ENCODE measurements at regions not wholly inside any gene's neighbourhood (a gene's known extent, or its start where the extent isn't known, plus 50 kb on each side); places are given as distances from the start of the nearest gene placed in this dataset.

DNA sequence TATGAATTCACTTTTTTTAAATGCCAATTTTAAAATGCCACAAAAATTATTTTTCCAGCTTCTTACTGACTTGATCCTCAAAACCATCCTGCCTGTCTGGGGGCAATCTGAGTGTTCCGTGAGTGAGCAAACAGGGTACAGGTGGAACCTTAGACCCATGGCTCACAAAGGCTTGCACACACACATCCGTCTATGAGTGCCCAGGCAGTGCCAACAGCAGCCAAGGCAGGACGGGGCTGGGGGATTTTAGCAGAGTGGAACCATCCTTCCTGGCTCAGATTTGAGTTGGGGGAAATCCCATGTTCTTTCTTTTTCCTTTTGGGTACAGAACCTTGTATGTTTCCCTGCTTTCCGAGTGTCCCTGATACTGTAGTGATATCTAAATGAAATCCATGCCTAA lies 377.7 kb upstream of the MGMT start:
- DNase-seq = no peak
- Histone ChIP-seq H3K4me2 (ENCODE audit: low read depth, low read length, poor library complexity, severe bottlenecking) (no peak overlapping the region), H3K4me1 (ENCODE audit: low read length) (no peaks in the 10 kb centered on the region), H3K79me2 (ENCODE audit: low read length) (no peaks in the 10 kb centered on the region), H3K9ac (ENCODE audit: low read length) (no peak overlapping the region), H3K9me3 (ENCODE audit: low read length) (no peaks in the 10 kb centered on the region), H3K4me3 (ENCODE audit: low read length) (no peak overlapping the region), H3K27ac (ENCODE audit: low read length) (no peak overlapping the region), H3K27me3 (ENCODE audit: low read length) (no peaks in the 10 kb centered on the region), H4K20me1 (ENCODE audit: insufficient read depth, low read depth, low read length) (no peaks in the 10 kb centered on the region), H3K9me2 (replicated peaks; ENCODE audit: insufficient read depth, low read length) (no peaks in the 10 kb centered on the region), H2AFZ (ENCODE audit: low read length) (no peak overlapping the region), H3K36me3 (ENCODE audit: insufficient read depth, low read length) (no peaks in the 10 kb centered on the region)

DNA sequence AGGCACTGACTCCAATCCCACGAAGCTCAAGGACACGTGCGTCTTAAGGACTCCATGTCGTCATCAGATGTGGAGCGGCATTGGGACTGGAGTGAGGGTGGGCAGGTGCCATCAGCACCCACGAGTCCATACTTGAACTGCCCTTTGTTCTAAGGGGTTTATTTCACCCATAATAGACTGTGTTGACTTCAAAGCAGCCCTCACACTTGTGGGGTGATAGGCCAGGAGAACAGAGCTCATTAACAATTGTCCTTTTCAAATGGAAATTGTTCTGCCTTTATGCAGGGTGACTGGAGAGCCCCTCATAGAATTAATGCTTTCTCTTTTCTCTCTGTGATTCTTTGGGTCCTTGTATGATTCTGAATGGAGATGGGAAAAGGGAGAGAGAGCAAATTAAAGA lies 376.9 kb upstream of the MGMT start:
- H2AFZ ChIP-seq (ENCODE audit: low read length) = no peak overlapping the region
- no peaks in the 10 kb centered on the region for H3K36me3 ChIP-seq (ENCODE audit: insufficient read depth, low read length)
- no peaks in the 10 kb centered on the region for H3K79me2 ChIP-seq (ENCODE audit: low read length)
- no peak overlapping the region for H3K4me3 ChIP-seq (ENCODE audit: low read length)
- no peak for DNase-seq
- no peaks in the 10 kb centered on the region for H3K9me2 ChIP-seq (replicated peaks; ENCODE audit: insufficient read depth, low read length)
- H4K20me1 ChIP-seq (ENCODE audit: insufficient read depth, low read depth, low read length) = no peaks in the 10 kb centered on the region
- H3K9me3 ChIP-seq (ENCODE audit: low read length) = no peaks in the 10 kb centered on the region
- H3K27ac ChIP-seq (ENCODE audit: low read length) = no peak overlapping the region
- H3K4me1 ChIP-seq (ENCODE audit: low read length) = no peaks in the 10 kb centered on the region
- no peaks in the 10 kb centered on the region for H3K27me3 ChIP-seq (ENCODE audit: low read length)
- no peak overlapping the region for H3K4me2 ChIP-seq (ENCODE audit: low read depth, low read length, poor library complexity, severe bottlenecking)
- no peak overlapping the region for H3K9ac ChIP-seq (ENCODE audit: low read length)

DNA sequence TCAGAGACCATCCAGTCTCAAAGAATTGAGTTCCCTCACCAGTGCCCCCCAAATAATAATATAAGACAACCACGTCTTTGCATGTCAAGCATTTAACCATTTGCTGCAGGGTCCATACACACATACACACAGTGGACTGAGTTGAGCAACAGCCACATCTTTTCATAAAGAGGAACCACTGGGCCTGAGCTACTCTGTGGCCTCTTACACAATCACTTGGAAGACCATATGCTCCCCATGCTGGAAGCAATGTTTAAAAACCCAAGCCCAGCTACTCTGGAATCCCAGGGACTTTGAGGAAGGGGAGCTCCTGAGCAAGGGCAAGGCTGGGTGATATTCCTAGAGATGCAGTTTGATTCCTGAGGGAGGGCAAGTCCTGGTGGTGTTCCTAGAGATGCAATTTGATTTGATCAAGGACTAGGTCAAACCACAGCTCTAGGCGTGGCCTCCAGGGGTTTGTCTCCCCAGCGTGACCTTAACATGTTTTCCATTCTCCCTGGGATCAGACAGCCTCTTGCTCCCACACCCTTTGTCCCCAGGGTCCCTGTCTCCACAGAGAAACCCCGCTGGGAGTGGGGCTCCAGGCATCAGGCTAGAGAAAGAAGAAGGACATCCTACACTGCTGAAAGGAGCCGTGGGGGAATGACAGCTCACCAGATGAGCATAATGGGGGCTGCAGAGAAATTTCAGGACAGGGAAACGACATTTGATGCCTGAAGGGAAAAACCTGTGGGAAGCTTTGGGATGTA lies 376.2 kb upstream of the MGMT start:
- Histone ChIP-seq H2AFZ (ENCODE audit: low read length) (no peak overlapping the region), H3K9ac (ENCODE audit: low read length) (no peak overlapping the region), H3K79me2 (ENCODE audit: low read length) (no peaks in the 10 kb centered on the region), H3K9me2 (replicated peaks; ENCODE audit: insufficient read depth, low read length) (no peaks in the 10 kb centered on the region), H3K4me3 (ENCODE audit: low read length) (no peak overlapping the region), H3K4me1 (ENCODE audit: low read length) (no peaks in the 10 kb centered on the region), H3K27ac (ENCODE audit: low read length) (no peak overlapping the region), H3K27me3 (ENCODE audit: low read length) (no peaks in the 10 kb centered on the region), H3K9me3 (ENCODE audit: low read length) (no peaks in the 10 kb centered on the region), H3K4me2 (ENCODE audit: low read depth, low read length, poor library complexity, severe bottlenecking) (no peak overlapping the region), H4K20me1 (ENCODE audit: insufficient read depth, low read depth, low read length) (no peaks in the 10 kb centered on the region), H3K36me3 (ENCODE audit: insufficient read depth, low read length) (no peaks in the 10 kb centered on the region)
- DNase-seq = no peak

DNA sequence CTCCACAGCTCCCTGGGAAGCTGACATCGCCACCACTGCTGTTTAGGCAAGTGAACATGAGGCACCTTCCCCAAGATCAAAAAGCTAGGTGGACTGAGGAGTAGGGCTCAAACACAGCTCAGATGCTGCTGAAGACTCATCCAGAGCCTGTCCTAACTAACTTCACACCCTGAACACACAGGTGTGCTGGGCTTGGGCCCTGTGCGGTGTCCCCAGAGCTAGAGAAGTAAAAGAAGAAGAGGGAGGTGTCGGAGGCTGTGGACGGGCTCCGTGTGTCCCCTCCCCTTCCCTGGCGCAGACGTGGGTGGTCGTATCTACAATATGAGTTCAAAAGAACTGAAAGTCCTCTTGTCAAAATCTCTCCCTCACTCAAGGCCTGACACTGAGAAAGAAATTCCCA lies 373.4 kb upstream of the MGMT start:
- H2AFZ ChIP-seq (ENCODE audit: low read length) = no peak overlapping the region
- no peak overlapping the region for H3K27ac ChIP-seq (ENCODE audit: low read length)
- no peak for DNase-seq
- no peak overlapping the region for H3K4me3 ChIP-seq (ENCODE audit: low read length)
- H3K9ac ChIP-seq (ENCODE audit: low read length) = no peak overlapping the region
- no peaks in the 10 kb centered on the region for H3K9me3 ChIP-seq (ENCODE audit: low read length)
- H3K4me2 ChIP-seq (ENCODE audit: low read depth, low read length, poor library complexity, severe bottlenecking) = no peak overlapping the region
- no peaks in the 10 kb centered on the region for H4K20me1 ChIP-seq (ENCODE audit: insufficient read depth, low read depth, low read length)
- no peaks in the 10 kb centered on the region for H3K9me2 ChIP-seq (replicated peaks; ENCODE audit: insufficient read depth, low read length)
- H3K79me2 ChIP-seq (ENCODE audit: low read length) = no peaks in the 10 kb centered on the region
- H3K36me3 ChIP-seq (ENCODE audit: insufficient read depth, low read length) = no peaks in the 10 kb centered on the region
- H3K27me3 ChIP-seq (ENCODE audit: low read length) = no peaks in the 10 kb centered on the region
- no peaks in the 10 kb centered on the region for H3K4me1 ChIP-seq (ENCODE audit: low read length)

DNA sequence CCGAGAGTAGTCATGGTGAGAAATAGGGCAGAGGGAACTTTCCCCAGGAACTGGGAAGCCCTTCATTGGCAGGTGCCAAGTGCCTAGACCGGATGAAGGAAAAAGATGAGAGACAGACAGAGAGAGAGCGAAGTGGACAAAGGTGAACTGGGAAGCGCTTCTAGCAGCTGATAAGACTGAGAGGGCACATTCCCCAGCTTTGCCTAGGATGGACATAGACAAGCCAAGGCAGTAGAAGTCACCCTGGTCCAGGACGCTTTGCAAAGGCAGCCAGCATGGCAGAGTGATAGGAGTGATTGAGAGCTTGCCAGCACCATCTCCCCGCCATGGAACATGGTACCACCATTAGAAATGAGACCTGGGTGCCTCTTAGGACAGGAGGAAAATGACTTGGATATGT lies 372.8 kb upstream of the MGMT start:
- Histone ChIP-seq H3K4me1 (ENCODE audit: low read length) (no peaks in the 10 kb centered on the region), H4K20me1 (ENCODE audit: insufficient read depth, low read depth, low read length) (no peaks in the 10 kb centered on the region), H3K79me2 (ENCODE audit: low read length) (no peaks in the 10 kb centered on the region), H3K9ac (ENCODE audit: low read length) (no peak overlapping the region), H3K9me3 (ENCODE audit: low read length) (no peaks in the 10 kb centered on the region), H3K36me3 (ENCODE audit: insufficient read depth, low read length) (no peaks in the 10 kb centered on the region), H2AFZ (ENCODE audit: low read length) (no peak overlapping the region), H3K9me2 (replicated peaks; ENCODE audit: insufficient read depth, low read length) (no peaks in the 10 kb centered on the region), H3K4me2 (ENCODE audit: low read depth, low read length, poor library complexity, severe bottlenecking) (no peak overlapping the region), H3K27ac (ENCODE audit: low read length) (no peak overlapping the region), H3K4me3 (ENCODE audit: low read length) (no peak overlapping the region), H3K27me3 (ENCODE audit: low read length) (no peaks in the 10 kb centered on the region)
- no peak for DNase-seq

DNA sequence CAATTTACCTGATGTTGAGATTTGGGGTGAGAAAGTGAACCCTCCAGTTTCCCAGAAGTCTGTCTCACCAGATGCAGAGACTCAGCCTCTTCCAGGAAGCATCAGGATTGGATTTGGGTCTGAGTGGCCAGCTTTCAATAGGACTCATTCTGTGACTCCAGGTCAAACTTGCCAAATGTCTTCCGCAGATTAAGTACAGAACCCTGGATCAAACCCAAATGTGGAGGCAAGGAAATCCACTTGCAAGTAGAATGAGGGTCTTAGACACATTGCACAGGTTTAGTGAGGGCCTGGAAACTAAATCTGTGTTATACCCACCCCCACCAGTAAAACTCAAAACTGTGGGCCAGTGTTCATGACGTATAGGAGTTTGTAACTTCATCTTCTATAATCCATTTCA lies 372.2 kb upstream of the MGMT start:
- no peaks in the 10 kb centered on the region for H3K9me3 ChIP-seq (ENCODE audit: low read length)
- no peak overlapping the region for H3K27ac ChIP-seq (ENCODE audit: low read length)
- H3K36me3 ChIP-seq (ENCODE audit: insufficient read depth, low read length) = no peaks in the 10 kb centered on the region
- H2AFZ ChIP-seq (ENCODE audit: low read length) = no peak overlapping the region
- H3K4me2 ChIP-seq (ENCODE audit: low read depth, low read length, poor library complexity, severe bottlenecking) = no peak overlapping the region
- H3K4me3 ChIP-seq (ENCODE audit: low read length) = no peak overlapping the region
- no peaks in the 10 kb centered on the region for H3K27me3 ChIP-seq (ENCODE audit: low read length)
- DNase-seq = no peak
- no peaks in the 10 kb centered on the region for H4K20me1 ChIP-seq (ENCODE audit: insufficient read depth, low read depth, low read length)
- H3K9me2 ChIP-seq (replicated peaks; ENCODE audit: insufficient read depth, low read length) = no peaks in the 10 kb centered on the region
- no peaks in the 10 kb centered on the region for H3K4me1 ChIP-seq (ENCODE audit: low read length)
- no peaks in the 10 kb centered on the region for H3K79me2 ChIP-seq (ENCODE audit: low read length)
- H3K9ac ChIP-seq (ENCODE audit: low read length) = no peak overlapping the region

DNA sequence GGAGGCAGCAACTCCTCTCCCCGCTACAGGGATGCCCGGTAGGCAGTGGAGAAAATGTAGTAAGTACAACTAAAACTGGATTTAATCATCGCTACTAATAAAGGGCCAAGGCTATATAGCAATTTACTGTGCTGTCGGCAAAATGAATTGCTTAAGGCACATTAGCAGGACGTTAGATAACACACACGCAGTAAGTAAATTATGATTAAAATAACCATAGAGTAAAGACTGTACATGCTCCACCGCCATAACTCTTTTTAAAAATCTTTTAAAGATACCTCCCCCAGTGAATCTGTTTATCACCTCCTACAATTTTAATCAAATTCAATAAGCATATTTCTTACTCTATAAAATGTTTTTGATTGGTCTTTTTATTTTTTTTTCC lies 371.4 kb upstream of the MGMT start:
- H3K4me3 ChIP-seq (ENCODE audit: low read length) = no peak overlapping the region
- H3K36me3 ChIP-seq (ENCODE audit: insufficient read depth, low read length) = no peaks in the 10 kb centered on the region
- no peak overlapping the region for H3K9ac ChIP-seq (ENCODE audit: low read length)
- H3K27me3 ChIP-seq (ENCODE audit: low read length) = no peaks in the 10 kb centered on the region
- H4K20me1 ChIP-seq (ENCODE audit: insufficient read depth, low read depth, low read length) = no peaks in the 10 kb centered on the region
- H3K9me3 ChIP-seq (ENCODE audit: low read length) = no peaks in the 10 kb centered on the region
- H3K4me2 ChIP-seq (ENCODE audit: low read depth, low read length, poor library complexity, severe bottlenecking) = no peak overlapping the region
- H3K9me2 ChIP-seq (replicated peaks; ENCODE audit: insufficient read depth, low read length) = no peaks in the 10 kb centered on the region
- no peaks in the 10 kb centered on the region for H3K79me2 ChIP-seq (ENCODE audit: low read length)
- H3K27ac ChIP-seq (ENCODE audit: low read length) = no peak overlapping the region
- H2AFZ ChIP-seq (ENCODE audit: low read length) = no peak overlapping the region
- no peak for DNase-seq
- no peaks in the 10 kb centered on the region for H3K4me1 ChIP-seq (ENCODE audit: low read length)

DNA sequence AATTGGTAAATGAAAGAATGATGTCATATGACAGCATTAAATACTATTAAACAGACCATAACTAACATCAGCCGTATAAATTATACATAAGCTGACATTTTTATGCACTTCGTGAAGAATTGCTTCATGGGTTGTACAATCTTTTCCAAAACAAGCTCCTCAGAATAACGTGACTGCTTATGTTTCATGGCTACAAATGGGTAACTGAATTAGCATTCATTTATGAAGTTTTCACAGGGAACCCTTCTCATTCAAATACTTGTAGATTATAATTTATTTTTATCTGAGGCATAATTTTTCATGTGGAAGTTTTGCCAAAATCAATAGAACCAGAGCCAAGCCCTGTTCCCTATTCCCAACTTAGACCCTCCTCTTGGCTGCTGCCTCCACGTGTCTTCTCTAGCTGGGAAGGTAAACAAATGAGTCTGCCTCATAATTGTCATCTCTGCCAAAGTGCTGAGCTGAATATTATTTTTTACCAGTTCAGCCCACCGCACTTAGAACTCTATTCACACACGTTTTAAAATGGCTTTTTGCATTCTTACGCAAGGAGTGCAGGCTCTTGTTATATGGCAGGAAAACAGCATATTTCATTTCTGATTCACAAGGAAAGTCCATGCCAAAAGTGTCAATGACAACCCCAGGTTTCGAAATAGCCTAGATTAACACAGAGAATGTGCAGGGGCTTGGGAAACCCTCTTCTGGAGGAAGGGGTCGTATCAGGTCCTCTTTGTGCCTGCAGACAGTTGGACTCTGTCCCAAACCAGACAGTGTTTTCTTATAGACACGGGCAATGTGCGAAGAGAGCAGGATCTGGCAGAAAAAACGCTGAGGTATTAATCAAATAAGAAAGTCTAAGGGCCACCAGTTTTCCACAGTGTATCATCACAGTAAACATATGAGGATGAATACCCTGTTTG lies 370.7 kb upstream of the MGMT start:
- Histone ChIP-seq H3K27ac (ENCODE audit: low read length) (no peak overlapping the region), H4K20me1 (ENCODE audit: insufficient read depth, low read depth, low read length) (no peaks in the 10 kb centered on the region), H3K9me2 (replicated peaks; ENCODE audit: insufficient read depth, low read length) (no peaks in the 10 kb centered on the region), H2AFZ (ENCODE audit: low read length) (no peak overlapping the region), H3K4me3 (ENCODE audit: low read length) (no peak overlapping the region), H3K36me3 (ENCODE audit: insufficient read depth, low read length) (no peaks in the 10 kb centered on the region), H3K9ac (ENCODE audit: low read length) (no peak overlapping the region), H3K27me3 (ENCODE audit: low read length) (no peaks in the 10 kb centered on the region), H3K4me2 (ENCODE audit: low read depth, low read length, poor library complexity, severe bottlenecking) (no peak overlapping the region), H3K79me2 (ENCODE audit: low read length) (no peaks in the 10 kb centered on the region), H3K9me3 (ENCODE audit: low read length) (no peaks in the 10 kb centered on the region), H3K4me1 (ENCODE audit: low read length) (no peaks in the 10 kb centered on the region)
- DNase-seq = no peak
